ENCODE measurements at regions not wholly inside any gene's neighbourhood (a gene's known extent, or its start where the extent isn't known, plus 50 kb on each side); places are given as distances from the start of the nearest gene placed in this dataset.

- no peak overlapping the region for H3K27ac ChIP-seq (ENCODE audit: low read length)
- ChIA-PET CTCF (no interaction called here), POLR2A (no interaction called here)
- no peak overlapping the region for H3K4me3 ChIP-seq (ENCODE audit: low read depth in 2 of 2, low read length in 2 of 2)
- no peaks in the 10 kb centered on the region for H3K9me3 ChIP-seq (ENCODE audit: control insufficient read depth, insufficient read depth, low read depth, low read length)
- TF ChIP-seq SIN3A (IDR thresholded peaks at IDR 0.05; ENCODE audit: borderline replicate concordance, insufficient read depth, low read depth, low read length) (no peak), TCF7L2 (IDR thresholded peaks at IDR 0.05; ENCODE audit: low read depth, low read length) (no peak), POLR2AphosphoS5 (IDR thresholded peaks at IDR 0.05; ENCODE audit: low read depth, low read length) (no peak), CTCF (IDR thresholded peaks at IDR 0.05) (no peak), REST (IDR thresholded peaks at IDR 0.05; ENCODE audit: insufficient read depth in 1 of 2, low read depth in 2 of 2, low read length in 1 of 2) (no peak)
- BruUV-seq (replicated peaks) = no TSS peak
- ATAC-seq = no peak
- no peaks in the 10 kb centered on the region for H3K36me3 ChIP-seq (ENCODE audit: control insufficient read depth, insufficient read depth, low read length)
- intact Hi-C loops (cut with micrococcal nuclease; ENCODE audit: unreplicated experiment) (no loop called here), in situ Hi-C loops (cut with HindIII; ENCODE audit: low pct_unique_long_range_greater_than_20kb, low sequenced_read_pairs) (no loop called here)
- H3K27me3 ChIP-seq (ENCODE audit: control insufficient read depth, insufficient read depth, low read length) = no peaks in the 10 kb centered on the region
- DNase-seq (ENCODE audit: low read depth, low spot score) = no peak
- no peaks in the 10 kb centered on the region for H3K4me1 ChIP-seq (ENCODE audit: control insufficient read depth, insufficient read depth, low read length)
Observed at GRCh38 chr1:199817266-199817665, 210.2 kb upstream of the NR5A2 start.

GRCh38 chr1:199821029-199821779 lies 206.3 kb upstream of the NR5A2 start:
- POLR2A ChIA-PET = no interaction called here
- ATAC-seq = no peak
- CTCF ChIA-PET = no interaction called here
- no peaks in the 10 kb centered on the region for H3K36me3 ChIP-seq (ENCODE audit: control insufficient read depth, insufficient read depth, low read length)
- H3K4me1 ChIP-seq (ENCODE audit: control insufficient read depth, insufficient read depth, low read length) = no peaks in the 10 kb centered on the region
- H3K9me3 ChIP-seq (ENCODE audit: control insufficient read depth, insufficient read depth, low read depth, low read length) = no peaks in the 10 kb centered on the region
- in situ Hi-C loops (cut with HindIII; ENCODE audit: low pct_unique_long_range_greater_than_20kb, low sequenced_read_pairs) (no loop called here), intact Hi-C loops (cut with micrococcal nuclease; ENCODE audit: unreplicated experiment) (no loop called here)
- H3K27me3 ChIP-seq (ENCODE audit: control insufficient read depth, insufficient read depth, low read length) = no peaks in the 10 kb centered on the region
- no peak overlapping the region for H3K4me3 ChIP-seq (ENCODE audit: low read depth in 2 of 2, low read length in 2 of 2)
- no peak overlapping the region for H3K27ac ChIP-seq (ENCODE audit: low read length)
- TF ChIP-seq SIN3A (IDR thresholded peaks at IDR 0.05; ENCODE audit: borderline replicate concordance, insufficient read depth, low read depth, low read length) (no peak), POLR2AphosphoS5 (IDR thresholded peaks at IDR 0.05; ENCODE audit: low read depth, low read length) (no peak), CTCF (IDR thresholded peaks at IDR 0.05) (no peak), TCF7L2 (IDR thresholded peaks at IDR 0.05; ENCODE audit: low read depth, low read length) (no peak), REST (IDR thresholded peaks at IDR 0.05; ENCODE audit: insufficient read depth in 1 of 2, low read depth in 2 of 2, low read length in 1 of 2) (no peak)
- DNase-seq (ENCODE audit: low read depth, low spot score) = no peak
- BruUV-seq (replicated peaks) = no TSS peak
